HG03558 (cell line): ENCODE measurements at regions not wholly inside any gene's neighbourhood (a gene's known extent, or its start where the extent isn't known, plus 50 kb on each side); places are given as distances from the start of the nearest gene placed in this dataset.

Source experiments
- ATAC-seq: cut with Tn5 transposase; IDR thresholded peaks from one replicate; pipeline ENCODE4 v1.9.1; 2021; ENCODE audit warnings: moderate number of reproducible peaks; ENCODE audit not compliant: unreplicated experiment; ENCODE audit errors: extremely low read depth

GRCh38 chr9:20065796-20066700 is 277.2 kb upstream of the SLC24A2 start:
- no peak for ATAC-seq

GRCh38 chr9:20065046-20065445 is 276.2 kb upstream of the SLC24A2 start:
- no peak for ATAC-seq

- ATAC-seq: no peak
Measured at GRCh38 chr9:20054734-20055133, 265.9 kb upstream of the SLC24A2 start.

GRCh38 chr9:20048985-20049384 is 260.1 kb upstream of the SLC24A2 start:
- no peak for ATAC-seq

GRCh38 chr9:20048437-20048836 is 259.6 kb upstream of the SLC24A2 start:
- no peak for ATAC-seq

- no peak for ATAC-seq
Measured at GRCh38 chr9:20044686-20045085, 255.8 kb upstream of the SLC24A2 start.

GRCh38 chr9:20043461-20043860 is 254.6 kb upstream of the SLC24A2 start:
- no peak for ATAC-seq

- ATAC-seq: no peak
Measured at GRCh38 chr9:20043035-20043434, 254.2 kb upstream of the SLC24A2 start.

GRCh38 chr9:20042128-20042711 is 253.4 kb upstream of the SLC24A2 start:
- no peak for ATAC-seq

- ATAC-seq: no peak
Measured at GRCh38 chr9:20041697-20042081, 252.9 kb upstream of the SLC24A2 start.

GRCh38 chr9:20040991-20041696 is 252.3 kb upstream of the SLC24A2 start:
- ATAC-seq: no peak

- no peak for ATAC-seq
Measured at GRCh38 chr9:20037699-20038098, 248.9 kb upstream of the SLC24A2 start.

- ATAC-seq: no peak
Measured at GRCh38 chr9:20033511-20033910, 244.7 kb upstream of the SLC24A2 start.

- no peak for ATAC-seq
Measured at GRCh38 chr9:20032413-20033006, 243.7 kb upstream of the SLC24A2 start.

GRCh38 chr9:20031836-20032235 is 243.0 kb upstream of the SLC24A2 start:
- ATAC-seq: no peak

GRCh38 chr9:20030671-20031070 is 241.8 kb upstream of the SLC24A2 start:
- no peak for ATAC-seq

- no peak for ATAC-seq
Measured at GRCh38 chr9:20030221-20030620, 241.4 kb upstream of the SLC24A2 start.

- ATAC-seq: no peak
Measured at GRCh38 chr9:20028849-20029231, 240.0 kb upstream of the SLC24A2 start.

- ATAC-seq: no peak
Measured at GRCh38 chr9:20028192-20028848, 239.5 kb upstream of the SLC24A2 start.

GRCh38 chr9:20023961-20024571 is 235.2 kb upstream of the SLC24A2 start:
- no peak for ATAC-seq
